HG03354 (cell line): ENCODE measurements at regions not wholly inside any gene's neighbourhood (a gene's known extent, or its start where the extent isn't known, plus 50 kb on each side); places are given as distances from the start of the nearest gene placed in this dataset.

Experiments
- ATAC-seq: cut with Tn5 transposase; IDR thresholded peaks from one replicate; pipeline ENCODE4 v1.9.1; 2021; ENCODE audit warnings: mild to moderate bottlenecking; ENCODE audit not compliant: unreplicated experiment, poor library complexity, severe bottlenecking

DNA sequence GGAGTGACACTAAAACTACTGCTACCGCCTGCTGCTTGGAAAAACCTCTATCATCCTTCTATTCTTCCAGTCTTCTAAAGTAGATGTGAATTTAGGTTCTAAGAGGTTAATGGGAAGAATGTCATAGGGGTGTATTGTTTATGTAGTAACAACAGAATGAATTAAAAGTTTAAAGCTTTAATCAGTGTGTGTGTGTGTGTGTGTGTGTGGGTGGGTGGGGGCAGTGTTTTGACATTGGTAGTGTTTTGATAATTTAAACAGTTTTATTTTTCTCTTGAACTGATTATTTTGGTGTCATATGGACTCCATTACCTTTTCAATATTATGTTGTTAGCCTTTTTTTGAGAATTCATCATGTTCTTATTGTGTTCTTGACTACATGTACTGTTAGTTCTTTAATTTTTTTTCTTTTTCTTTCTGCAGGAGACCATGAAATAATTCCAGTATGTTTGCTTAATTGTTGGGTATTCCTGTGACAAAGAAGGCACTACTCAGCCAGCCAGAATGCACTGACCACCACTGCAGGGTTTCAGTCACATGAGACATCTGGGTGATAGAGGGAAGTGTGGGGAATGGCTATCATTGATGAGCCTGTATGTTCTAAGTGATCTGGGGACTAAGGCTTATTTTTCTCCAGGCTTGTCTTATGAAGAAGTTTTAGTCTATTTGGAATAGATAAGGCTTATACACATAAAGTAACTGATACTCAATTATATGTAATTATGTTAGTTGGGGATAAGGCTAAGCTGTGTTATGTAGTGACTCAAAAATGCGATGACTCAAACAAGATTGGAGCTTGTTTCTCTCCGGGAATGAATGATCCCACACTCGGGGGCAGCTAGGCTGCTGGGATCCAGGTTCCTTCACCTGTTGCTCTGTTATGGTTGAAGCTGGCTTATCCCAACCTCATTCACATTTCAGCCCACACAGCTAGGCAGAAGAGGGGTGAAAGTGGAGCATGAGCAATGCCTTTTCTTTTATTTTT is 50.2 kb upstream of the ACTBL2 start:
- no peak for ATAC-seq
